Neural cell (in vitro differentiated cells): ENCODE measurements at regions not wholly inside any gene's neighbourhood (a gene's known extent, or its start where the extent isn't known, plus 50 kb on each side); places are given as distances from the start of the nearest gene placed in this dataset.

Source experiments
- H2AFZ ChIP-seq: fragments of 200-600, 300-800 bp; sonication (generic), shearing (Covaris generic); 2 replicates; pipeline ENCODE4 v1.6.0; 2014; ENCODE audit warnings: low read depth, mild to moderate bottlenecking, antibody characterized with exemption, low read length, moderate library complexity
- H3F3A ChIP-seq: fragments of 200-600 bp; shearing (Covaris generic); 2 replicates; pipeline ENCODE4 v1.6.1; 2016; ENCODE audit warnings: mild to moderate bottlenecking, moderate library complexity, mixed read lengths, antibody characterized with exemption, low read length; ENCODE audit not compliant: insufficient read depth, poor library complexity, severe bottlenecking
- H3K27ac ChIP-seq: fragments of 200-600, 300-800 bp; sonication (generic), shearing (Covaris generic); 2 replicates; pipeline ENCODE4 v1.5.1; 2014; ENCODE audit warnings: mild to moderate bottlenecking, low read length, moderate library complexity
- H3K27me3 ChIP-seq: fragments of 300-800, 200-600 bp; sonication (generic), shearing (Covaris generic); 2 replicates; pipeline ENCODE4 v1.6.0; 2014; ENCODE audit warnings: mild to moderate bottlenecking, low read depth, low read length, moderate library complexity; ENCODE audit not compliant: insufficient read depth
- H3K36me3 ChIP-seq: fragments of 300-800, 200-600 bp; sonication (generic), shearing (Covaris generic); 2 replicates; pipeline ENCODE4 v1.5.1; 2014; ENCODE audit warnings: mild to moderate bottlenecking, antibody characterized with exemption, low read length, moderate library complexity; ENCODE audit not compliant: insufficient read depth
- H3K4me2 ChIP-seq: fragments of 300-800, 200-600 bp; sonication (generic), shearing (Covaris generic); 2 replicates; pipeline ENCODE4 v1.6.0; 2014; ENCODE audit warnings: mild to moderate bottlenecking, low read length
- H3K4me3 ChIP-seq: fragments of 300-800, 200-600 bp; sonication (generic), shearing (Covaris generic); 2 replicates; pipeline ENCODE4 v1.5.1; 2014; ENCODE audit warnings: mild to moderate bottlenecking, low read length, moderate library complexity
- H3K79me2 ChIP-seq: fragments of 200-600 bp; shearing (Covaris generic); replicated peaks from 2 replicates; pipeline ENCODE4 v1.6.0; 2014; ENCODE audit warnings: mild to moderate bottlenecking, low read length, moderate library complexity; ENCODE audit not compliant: insufficient read depth
- H3K9ac ChIP-seq: fragments of 300-800, 200-600 bp; sonication (generic), shearing (Covaris generic); 2 replicates; pipeline ENCODE4 v1.6.1; 2016; ENCODE audit warnings: mild to moderate bottlenecking, low read length, mixed read lengths
- H3K9me2 ChIP-seq: fragments of 200-600 bp; shearing (Covaris generic); 2 replicates; pipeline ENCODE4 v1.6.1; 2016; ENCODE audit warnings: mild to moderate bottlenecking, low read length, mixed read lengths; ENCODE audit not compliant: insufficient read depth
- H3K9me3 ChIP-seq: fragments of 200-600, 300-800 bp; sonication (generic), shearing (Covaris generic); 2 replicates; pipeline ENCODE4 v1.6.1; 2016; ENCODE audit warnings: mild to moderate bottlenecking, mixed run types, low read length, moderate library complexity, mixed read lengths
- H4K20me1 ChIP-seq: fragments of 200-600 bp; shearing (Covaris generic); 2 replicates; pipeline ENCODE4 v1.6.1; 2016; ENCODE audit warnings: mild to moderate bottlenecking, mixed run types; ENCODE audit not compliant: insufficient read depth
- EP300 ChIP-seq: fragments of 450-650 bp; conservative IDR thresholded peaks from 2 replicates; pipeline ENCODE4 v1.6.1; 2014; ENCODE audit warnings: antibody characterized with exemption, mild to moderate bottlenecking, moderate library complexity; ENCODE audit not compliant: poor library complexity, severe bottlenecking
- EZH2 ChIP-seq: fragments of 200-600, 300-800 bp; shearing (Covaris generic), sonication (generic); IDR thresholded peaks from 2 replicates; pipeline ENCODE4 v1.6.1; 2014; ENCODE audit warnings: antibody characterized with exemption, low read length, borderline replicate concordance, mild to moderate bottlenecking; ENCODE audit not compliant: insufficient read depth, poor library complexity, severe bottlenecking
- MXI1 ChIP-seq: fragments of 450-650 bp; conservative IDR thresholded peaks from 2 replicates; pipeline ENCODE4 v1.6.1; 2014; ENCODE audit warnings: antibody characterized with exemption, mild to moderate bottlenecking; ENCODE audit not compliant: poor library complexity, severe bottlenecking
- POLR2AphosphoS5 ChIP-seq: IDR thresholded peaks from 2 replicates; pipeline ENCODE4 v1.6.1; 2012
- RAD21 ChIP-seq: fragments of 450-650 bp; conservative IDR thresholded peaks from 2 replicates; pipeline ENCODE4 v1.6.1; 2014; ENCODE audit warnings: antibody characterized with exemption, mild to moderate bottlenecking, moderate library complexity
- SMC3 ChIP-seq: fragments of 450-650 bp; conservative IDR thresholded peaks from 2 replicates; pipeline ENCODE4 v1.6.1; 2014; ENCODE audit warnings: antibody characterized with exemption, mild to moderate bottlenecking, moderate library complexity; ENCODE audit not compliant: poor library complexity
- TAF1 ChIP-seq: IDR thresholded peaks from 2 replicates; pipeline ENCODE4 v1.6.1; 2012; ENCODE audit warnings: low read depth
- TF ChIP-seq, protein P1 (sequence below): fragments of 450-650 bp; IDR thresholded peaks from 2 replicates; pipeline ENCODE4 v1.5.1; 2014; ENCODE audit warnings: antibody characterized with exemption, mild to moderate bottlenecking, moderate library complexity; ENCODE audit not compliant: poor library complexity, severe bottlenecking
- TF ChIP-seq, protein P2 (sequence below): IDR thresholded peaks from 2 replicates; pipeline ENCODE4 v1.6.1; 2012; ENCODE audit warnings: borderline replicate concordance

DNA sequence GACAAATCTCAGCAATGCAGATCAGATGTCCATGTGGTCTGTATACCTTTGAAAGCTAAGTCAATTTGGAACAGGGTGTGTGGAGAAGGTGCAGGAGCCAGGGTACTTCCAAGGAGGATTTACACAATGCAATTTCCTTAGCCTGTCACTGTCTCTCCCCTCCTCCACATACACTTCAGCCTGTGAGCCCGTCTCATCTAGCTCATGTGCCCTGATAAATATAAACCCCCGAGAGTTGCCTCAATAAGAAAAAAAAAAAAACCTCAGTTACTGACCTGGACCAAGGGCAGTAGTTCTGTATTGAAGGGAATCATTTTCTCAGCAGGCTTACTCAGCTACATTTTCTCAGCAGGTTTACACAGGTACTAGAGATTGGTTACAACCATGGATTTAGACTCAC, 132.1 kb upstream of the PELI2 start:
- Histone ChIP-seq H3F3A (no peaks in the 10 kb centered on the region), H3K27ac (no peak overlapping the region), H3K9me2 (no peaks in the 10 kb centered on the region), H3K36me3 (no peaks in the 10 kb centered on the region), H3K27me3 (no peaks in the 10 kb centered on the region), H4K20me1 (no peaks in the 10 kb centered on the region), H2AFZ (no peak overlapping the region), H3K4me3 (no peak overlapping the region), H3K9me3 (no peaks in the 10 kb centered on the region), H3K9ac (no peak overlapping the region), H3K4me2 (no peak overlapping the region), H3K79me2 (no peaks in the 10 kb centered on the region)
- TF ChIP-seq POLR2AphosphoS5 (peak; percentile 77), SMC3 (peak; percentile 14), MXI1 (no peak)
- TF ChIP-seq, protein P1, sequence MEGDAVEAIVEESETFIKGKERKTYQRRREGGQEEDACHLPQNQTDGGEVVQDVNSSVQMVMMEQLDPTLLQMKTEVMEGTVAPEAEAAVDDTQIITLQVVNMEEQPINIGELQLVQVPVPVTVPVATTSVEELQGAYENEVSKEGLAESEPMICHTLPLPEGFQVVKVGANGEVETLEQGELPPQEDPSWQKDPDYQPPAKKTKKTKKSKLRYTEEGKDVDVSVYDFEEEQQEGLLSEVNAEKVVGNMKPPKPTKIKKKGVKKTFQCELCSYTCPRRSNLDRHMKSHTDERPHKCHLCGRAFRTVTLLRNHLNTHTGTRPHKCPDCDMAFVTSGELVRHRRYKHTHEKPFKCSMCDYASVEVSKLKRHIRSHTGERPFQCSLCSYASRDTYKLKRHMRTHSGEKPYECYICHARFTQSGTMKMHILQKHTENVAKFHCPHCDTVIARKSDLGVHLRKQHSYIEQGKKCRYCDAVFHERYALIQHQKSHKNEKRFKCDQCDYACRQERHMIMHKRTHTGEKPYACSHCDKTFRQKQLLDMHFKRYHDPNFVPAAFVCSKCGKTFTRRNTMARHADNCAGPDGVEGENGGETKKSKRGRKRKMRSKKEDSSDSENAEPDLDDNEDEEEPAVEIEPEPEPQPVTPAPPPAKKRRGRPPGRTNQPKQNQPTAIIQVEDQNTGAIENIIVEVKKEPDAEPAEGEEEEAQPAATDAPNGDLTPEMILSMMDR, result no peak

DNA sequence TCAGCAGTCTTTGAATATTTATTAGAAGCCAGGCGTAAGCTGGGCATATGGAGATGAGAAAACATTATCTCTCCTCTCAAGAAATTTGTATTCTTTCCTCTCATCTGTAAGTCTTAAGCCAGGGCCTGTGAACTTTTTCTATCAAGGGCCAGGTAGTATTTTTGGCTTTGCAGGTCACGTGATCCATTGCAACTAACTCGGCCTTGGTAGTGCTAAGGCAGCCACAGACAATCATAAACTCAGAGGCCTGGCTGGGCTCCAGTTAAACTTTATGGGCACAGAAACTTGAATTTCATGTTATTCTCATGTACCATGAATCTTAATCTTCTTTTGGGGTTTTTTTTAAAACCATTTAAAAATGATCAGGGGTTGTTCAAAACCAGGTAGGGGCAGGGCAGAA, 117.4 kb upstream of the PELI2 start:
- no peaks in the 10 kb centered on the region for H3K79me2 ChIP-seq
- no peaks in the 10 kb centered on the region for H3K36me3 ChIP-seq
- H3K4me2 ChIP-seq, result no peak overlapping the region
- no peak overlapping the region for H2AFZ ChIP-seq
- no peak overlapping the region for H3K27ac ChIP-seq
- H3F3A ChIP-seq, result no peaks in the 10 kb centered on the region
- no peak overlapping the region for H3K4me3 ChIP-seq
- no peaks in the 10 kb centered on the region for H3K27me3 ChIP-seq
- H4K20me1 ChIP-seq, result no peaks in the 10 kb centered on the region
- no peaks in the 10 kb centered on the region for H3K9me3 ChIP-seq
- H3K9ac ChIP-seq, result no peak overlapping the region
- TF ChIP-seq, protein P1, result no peak
- TF ChIP-seq RAD21 (no peak), EP300 (no peak), SMC3 (no peak), TAF1 (no peak), MXI1 (no peak), EZH2 (no peak), POLR2AphosphoS5 (no peak)
- TF ChIP-seq, protein P2, sequence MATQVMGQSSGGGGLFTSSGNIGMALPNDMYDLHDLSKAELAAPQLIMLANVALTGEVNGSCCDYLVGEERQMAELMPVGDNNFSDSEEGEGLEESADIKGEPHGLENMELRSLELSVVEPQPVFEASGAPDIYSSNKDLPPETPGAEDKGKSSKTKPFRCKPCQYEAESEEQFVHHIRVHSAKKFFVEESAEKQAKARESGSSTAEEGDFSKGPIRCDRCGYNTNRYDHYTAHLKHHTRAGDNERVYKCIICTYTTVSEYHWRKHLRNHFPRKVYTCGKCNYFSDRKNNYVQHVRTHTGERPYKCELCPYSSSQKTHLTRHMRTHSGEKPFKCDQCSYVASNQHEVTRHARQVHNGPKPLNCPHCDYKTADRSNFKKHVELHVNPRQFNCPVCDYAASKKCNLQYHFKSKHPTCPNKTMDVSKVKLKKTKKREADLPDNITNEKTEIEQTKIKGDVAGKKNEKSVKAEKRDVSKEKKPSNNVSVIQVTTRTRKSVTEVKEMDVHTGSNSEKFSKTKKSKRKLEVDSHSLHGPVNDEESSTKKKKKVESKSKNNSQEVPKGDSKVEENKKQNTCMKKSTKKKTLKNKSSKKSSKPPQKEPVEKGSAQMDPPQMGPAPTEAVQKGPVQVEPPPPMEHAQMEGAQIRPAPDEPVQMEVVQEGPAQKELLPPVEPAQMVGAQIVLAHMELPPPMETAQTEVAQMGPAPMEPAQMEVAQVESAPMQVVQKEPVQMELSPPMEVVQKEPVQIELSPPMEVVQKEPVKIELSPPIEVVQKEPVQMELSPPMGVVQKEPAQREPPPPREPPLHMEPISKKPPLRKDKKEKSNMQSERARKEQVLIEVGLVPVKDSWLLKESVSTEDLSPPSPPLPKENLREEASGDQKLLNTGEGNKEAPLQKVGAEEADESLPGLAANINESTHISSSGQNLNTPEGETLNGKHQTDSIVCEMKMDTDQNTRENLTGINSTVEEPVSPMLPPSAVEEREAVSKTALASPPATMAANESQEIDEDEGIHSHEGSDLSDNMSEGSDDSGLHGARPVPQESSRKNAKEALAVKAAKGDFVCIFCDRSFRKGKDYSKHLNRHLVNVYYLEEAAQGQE, result no peak
- H3K9me2 ChIP-seq, result no peaks in the 10 kb centered on the region
